GM12864 (cell line): ENCODE measurements at regions not wholly inside any gene's neighbourhood (a gene's known extent, or its start where the extent isn't known, plus 50 kb on each side); places are given as distances from the start of the nearest gene placed in this dataset.

Source experiments
- DNase-seq: peaks from one replicate; pipeline ENCODE4 v3.0.0-alpha.2; 2011; ENCODE audit warnings: low read depth
- H3K4me3 ChIP-seq: 2 replicates; pipeline ENCODE4 v1.5.1; 2011; ENCODE audit warnings: mild to moderate bottlenecking, low read depth, low read length, control low read depth
- TF ChIP-seq, protein P1 (sequence below): IDR thresholded peaks from 2 replicates; pipeline ENCODE4 v1.5.1; 2011; ENCODE audit warnings: low read depth, mild to moderate bottlenecking, moderate library complexity, low read length, control low read depth, inconsistent platforms; ENCODE audit errors: missing control alignments

DNA sequence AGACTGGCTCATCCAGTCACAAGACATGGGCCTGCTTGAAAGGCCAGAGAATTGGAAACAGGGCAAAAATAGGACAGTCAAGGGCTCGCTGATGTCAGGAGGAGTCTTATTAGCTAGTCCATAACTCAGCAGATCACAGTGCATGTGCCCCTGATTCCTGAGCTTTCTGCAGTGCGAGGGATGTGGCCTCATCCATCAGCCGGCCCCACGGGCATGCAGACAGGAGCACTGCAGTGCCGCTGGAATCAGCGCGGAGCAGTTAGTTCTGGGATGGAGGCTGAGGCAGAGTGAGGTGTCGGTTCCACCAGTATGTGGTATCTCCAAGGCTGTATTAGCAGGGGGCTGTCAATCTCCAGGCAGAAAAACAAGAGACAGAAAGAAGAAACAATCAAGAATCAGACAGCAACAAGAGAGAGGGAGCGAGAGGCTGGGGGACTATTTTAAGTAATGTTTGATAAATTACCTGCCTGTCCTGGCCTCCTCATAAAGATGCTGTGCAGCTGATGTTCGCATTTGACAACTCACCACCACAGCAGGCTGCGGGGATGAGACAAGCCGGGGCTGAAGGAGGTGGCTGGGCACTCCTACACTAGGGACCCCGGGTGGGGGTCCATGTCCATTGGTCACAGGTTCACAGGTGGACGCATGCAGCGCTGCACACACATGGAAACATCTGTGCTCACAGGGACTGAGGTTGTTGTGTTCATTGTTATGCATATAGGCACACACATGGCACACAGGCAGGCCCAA lies 167.2 kb downstream of the TRIM29 start:
- TF ChIP-seq, protein P1, sequence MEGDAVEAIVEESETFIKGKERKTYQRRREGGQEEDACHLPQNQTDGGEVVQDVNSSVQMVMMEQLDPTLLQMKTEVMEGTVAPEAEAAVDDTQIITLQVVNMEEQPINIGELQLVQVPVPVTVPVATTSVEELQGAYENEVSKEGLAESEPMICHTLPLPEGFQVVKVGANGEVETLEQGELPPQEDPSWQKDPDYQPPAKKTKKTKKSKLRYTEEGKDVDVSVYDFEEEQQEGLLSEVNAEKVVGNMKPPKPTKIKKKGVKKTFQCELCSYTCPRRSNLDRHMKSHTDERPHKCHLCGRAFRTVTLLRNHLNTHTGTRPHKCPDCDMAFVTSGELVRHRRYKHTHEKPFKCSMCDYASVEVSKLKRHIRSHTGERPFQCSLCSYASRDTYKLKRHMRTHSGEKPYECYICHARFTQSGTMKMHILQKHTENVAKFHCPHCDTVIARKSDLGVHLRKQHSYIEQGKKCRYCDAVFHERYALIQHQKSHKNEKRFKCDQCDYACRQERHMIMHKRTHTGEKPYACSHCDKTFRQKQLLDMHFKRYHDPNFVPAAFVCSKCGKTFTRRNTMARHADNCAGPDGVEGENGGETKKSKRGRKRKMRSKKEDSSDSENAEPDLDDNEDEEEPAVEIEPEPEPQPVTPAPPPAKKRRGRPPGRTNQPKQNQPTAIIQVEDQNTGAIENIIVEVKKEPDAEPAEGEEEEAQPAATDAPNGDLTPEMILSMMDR = no peak
- H3K4me3 ChIP-seq = no peak overlapping the region
- no peak for DNase-seq

DNA sequence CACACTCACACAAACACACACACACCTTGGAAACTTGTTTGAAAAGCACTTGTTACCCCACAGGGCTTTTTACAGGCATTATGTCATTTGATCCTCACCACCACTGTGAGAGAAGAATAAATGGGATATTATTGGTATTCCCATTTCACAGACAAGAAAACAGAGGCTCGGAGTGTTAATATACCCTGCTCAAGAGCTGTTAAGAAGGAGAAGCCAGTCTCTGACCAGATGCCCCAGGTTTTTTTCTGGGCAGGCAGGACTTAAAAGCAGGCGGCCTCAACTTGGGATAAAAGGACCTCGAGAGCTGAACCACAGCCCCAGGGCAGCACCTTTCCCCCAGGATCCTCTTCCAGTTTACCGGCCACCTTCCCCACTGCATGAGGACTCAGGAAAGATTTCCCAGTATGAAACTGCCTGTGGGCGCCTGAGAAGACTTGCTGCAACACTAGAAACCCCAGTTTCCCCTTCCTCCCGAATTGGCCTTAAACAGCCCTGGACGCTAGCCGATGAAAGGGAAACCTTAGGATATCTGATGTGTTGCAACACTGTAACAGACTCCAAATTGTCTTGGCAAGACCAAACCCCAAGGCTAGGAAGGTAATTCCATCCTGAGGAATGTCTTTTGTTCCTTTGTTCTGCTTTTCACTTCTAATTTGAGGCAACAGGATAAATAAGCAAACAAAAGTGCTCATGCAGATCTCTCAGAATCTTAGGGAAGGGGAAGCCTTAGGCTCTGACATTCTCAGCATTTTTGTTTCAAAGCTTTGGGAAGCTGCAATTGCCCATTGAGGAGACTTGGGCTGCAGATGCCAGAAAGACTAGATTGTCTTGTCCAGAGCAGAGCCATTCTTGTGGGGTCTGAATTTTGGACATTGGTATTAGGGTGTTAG lies 173.5 kb downstream of the TRIM29 start:
- DNase-seq = no peak
- no peak overlapping the region for H3K4me3 ChIP-seq
- TF ChIP-seq, protein P1 = no peak

DNA sequence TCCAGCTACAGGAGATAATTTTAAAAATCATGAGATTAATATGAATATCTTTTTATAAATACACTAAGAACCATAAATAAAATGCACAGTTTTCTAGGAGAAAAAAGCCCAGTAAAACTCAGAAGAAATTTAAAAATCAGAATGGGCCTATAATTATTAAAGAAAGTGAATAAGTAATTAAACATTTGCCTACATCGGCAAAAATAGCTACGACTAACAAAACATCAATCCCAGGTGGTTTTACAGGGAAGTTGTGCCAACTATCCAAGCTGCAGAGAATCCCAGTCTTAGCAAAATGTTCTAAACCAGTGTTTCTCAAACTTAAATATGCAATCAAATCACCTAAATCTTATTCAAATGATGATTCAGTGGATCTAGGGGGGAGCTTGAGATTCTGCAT lies 180.0 kb downstream of the TRIM29 start:
- TF ChIP-seq, protein P1 = no peak
- H3K4me3 ChIP-seq = no peak overlapping the region
- DNase-seq = no peak

DNA sequence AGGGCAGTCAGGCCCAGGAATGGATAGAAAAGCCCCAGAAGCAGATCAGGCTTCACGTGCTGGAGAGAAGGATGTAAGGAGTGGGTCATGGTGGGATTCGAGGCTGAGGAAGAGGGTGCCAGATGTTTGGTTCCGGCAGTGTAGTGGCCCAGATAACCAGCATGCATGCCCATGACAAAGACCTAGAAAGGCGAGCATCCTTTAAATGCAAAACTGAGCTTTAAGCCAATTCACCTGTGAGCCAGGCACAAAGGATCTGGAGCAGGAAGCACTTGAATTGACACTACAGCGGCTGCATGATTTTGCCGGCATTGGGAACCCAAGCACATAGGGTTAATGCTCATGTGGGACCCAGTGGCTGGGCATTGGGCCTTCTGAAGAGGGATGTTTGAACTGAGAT lies 185.5 kb downstream of the TRIM29 start:
- no peak overlapping the region for H3K4me3 ChIP-seq
- TF ChIP-seq, protein P1 = no peak
- no peak for DNase-seq

DNA sequence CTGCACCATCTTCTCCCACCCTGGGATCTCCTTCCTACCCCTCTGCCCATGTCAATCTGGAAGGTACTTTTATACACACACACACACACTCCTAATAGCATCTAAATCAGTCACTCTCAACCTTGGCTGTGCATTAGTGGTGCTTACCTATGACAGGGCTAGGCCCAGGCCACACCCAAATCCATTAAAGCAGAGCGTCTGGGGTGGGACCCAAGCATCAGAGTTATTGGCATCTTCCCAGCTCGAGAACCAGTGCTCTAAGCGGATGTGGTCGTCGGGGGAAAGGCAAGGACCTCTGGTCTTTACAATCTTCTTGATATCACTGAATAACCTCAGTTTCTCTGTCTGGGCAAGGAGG lies 194.6 kb downstream of the TRIM29 start:
- no peak for DNase-seq
- no peak overlapping the region for H3K4me3 ChIP-seq
- TF ChIP-seq, protein P1 = no peak

DNA sequence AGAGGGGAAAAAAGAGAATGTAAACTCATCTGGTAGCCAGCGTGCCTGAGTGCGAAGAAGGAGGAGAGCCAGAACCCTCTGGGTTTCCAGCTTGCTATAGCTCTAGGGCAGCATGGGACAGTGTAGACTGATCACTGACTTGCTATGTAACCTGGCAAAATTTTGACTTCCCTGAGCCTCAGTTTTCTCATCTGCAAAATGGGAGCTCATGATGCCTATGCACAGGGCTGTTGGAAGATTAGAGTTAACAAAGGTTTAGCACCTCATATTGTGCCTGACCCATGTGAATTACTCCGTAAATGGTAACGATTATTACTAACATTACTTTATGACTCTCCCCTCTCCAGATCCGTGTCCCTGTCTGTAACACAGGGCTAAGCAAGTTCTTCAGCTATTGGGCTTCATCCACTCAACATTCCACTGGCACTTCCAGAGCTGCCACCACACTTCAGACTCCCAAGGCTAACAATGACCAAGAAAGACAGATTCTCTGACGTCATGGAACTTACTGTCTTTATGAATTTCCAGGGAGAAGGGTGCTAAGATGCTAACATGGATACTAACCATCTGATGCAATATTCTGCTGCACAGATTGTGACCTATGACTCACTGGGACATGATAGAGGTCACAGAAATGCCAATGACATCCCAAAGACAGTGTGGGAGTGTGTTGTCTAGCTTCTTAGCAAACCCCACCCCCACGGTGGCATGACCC lies 195.2 kb downstream of the TRIM29 start:
- TF ChIP-seq, protein P1 = no peak
- DNase-seq = no peak
- H3K4me3 ChIP-seq = no peak overlapping the region
